ENCODE measurements at regions not wholly inside any gene's neighbourhood (a gene's known extent, or its start where the extent isn't known, plus 50 kb on each side); places are given as distances from the start of the nearest gene placed in this dataset.

DNA sequence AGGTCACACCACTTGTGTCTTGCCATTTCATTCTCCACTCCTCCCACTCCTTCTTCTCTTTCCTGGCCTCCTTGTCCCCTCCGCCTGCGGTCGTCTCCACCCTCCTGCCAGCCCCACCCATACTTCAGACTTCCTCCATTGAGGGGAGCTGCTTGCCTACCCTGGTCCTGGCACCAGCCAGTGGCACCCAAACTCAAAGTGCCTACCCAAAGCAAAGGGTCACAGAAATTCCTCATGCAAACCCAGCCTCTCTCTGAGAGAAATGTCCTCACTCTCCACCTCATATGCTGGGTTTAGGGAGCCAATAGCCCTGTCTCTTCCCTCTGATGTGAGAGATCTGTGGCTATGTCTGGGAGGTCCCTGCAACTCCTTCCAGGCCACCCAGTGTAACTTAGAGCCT, 109.6 kb downstream of the TEX26 start:
- no peak overlapping the region for H3K4me3 ChIP-seq (ENCODE audit: low read depth, low read length)
- DNase-seq = no peak
- TF ChIP-seq, protein P1, sequence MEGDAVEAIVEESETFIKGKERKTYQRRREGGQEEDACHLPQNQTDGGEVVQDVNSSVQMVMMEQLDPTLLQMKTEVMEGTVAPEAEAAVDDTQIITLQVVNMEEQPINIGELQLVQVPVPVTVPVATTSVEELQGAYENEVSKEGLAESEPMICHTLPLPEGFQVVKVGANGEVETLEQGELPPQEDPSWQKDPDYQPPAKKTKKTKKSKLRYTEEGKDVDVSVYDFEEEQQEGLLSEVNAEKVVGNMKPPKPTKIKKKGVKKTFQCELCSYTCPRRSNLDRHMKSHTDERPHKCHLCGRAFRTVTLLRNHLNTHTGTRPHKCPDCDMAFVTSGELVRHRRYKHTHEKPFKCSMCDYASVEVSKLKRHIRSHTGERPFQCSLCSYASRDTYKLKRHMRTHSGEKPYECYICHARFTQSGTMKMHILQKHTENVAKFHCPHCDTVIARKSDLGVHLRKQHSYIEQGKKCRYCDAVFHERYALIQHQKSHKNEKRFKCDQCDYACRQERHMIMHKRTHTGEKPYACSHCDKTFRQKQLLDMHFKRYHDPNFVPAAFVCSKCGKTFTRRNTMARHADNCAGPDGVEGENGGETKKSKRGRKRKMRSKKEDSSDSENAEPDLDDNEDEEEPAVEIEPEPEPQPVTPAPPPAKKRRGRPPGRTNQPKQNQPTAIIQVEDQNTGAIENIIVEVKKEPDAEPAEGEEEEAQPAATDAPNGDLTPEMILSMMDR (IDR thresholded peaks at IDR 0.05; ENCODE audit: low read depth, low read length) = no peak
- H3K27me3 ChIP-seq (ENCODE audit: insufficient read depth, low read depth, severe bottlenecking) = no peaks in the 10 kb centered on the region
- H3K9me3 ChIP-seq (ENCODE audit: severe bottlenecking) = no peaks in the 10 kb centered on the region
- no peaks in the 10 kb centered on the region for H3K36me3 ChIP-seq
- H3K27ac ChIP-seq = no peak overlapping the region

DNA sequence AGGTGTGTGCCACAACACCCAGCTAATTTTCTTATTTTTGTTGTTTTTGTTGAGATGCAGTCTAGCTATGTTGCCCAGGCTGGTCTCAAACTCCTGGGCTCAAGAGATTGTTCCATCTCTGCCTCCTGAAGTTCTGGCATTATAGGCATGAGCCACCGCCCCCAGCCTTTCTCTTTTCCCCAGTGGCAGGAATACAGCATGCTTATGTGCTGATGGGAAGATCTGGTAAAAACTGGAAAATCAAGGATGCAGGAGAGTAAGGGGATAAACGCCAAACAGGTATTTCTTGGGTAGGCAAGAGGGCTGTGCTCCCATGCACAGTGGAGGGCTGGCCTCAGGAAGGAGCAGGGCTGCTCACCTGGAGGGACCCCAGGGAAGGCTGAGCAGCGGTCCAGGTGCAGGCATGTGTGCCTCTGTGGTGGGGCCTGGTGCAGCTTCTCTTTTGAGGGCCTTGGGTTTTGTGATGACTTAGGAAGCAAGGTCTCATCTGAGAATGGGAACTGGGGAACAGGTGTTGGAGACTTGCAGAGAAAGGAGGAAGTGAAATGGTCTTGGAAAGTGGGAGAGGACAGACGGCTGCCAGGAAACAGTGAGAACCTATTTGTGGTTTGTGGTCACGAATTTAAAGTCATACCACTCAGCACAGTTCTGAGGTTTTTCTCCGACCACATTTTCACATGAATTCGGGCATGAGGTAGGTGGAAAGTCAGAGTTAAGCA, 106.5 kb downstream of the TEX26 start:
- no peak for DNase-seq
- no peak overlapping the region for H3K27ac ChIP-seq
- H3K27me3 ChIP-seq (ENCODE audit: insufficient read depth, low read depth, severe bottlenecking) = no peaks in the 10 kb centered on the region
- H3K36me3 ChIP-seq = no peaks in the 10 kb centered on the region
- no peaks in the 10 kb centered on the region for H3K9me3 ChIP-seq (ENCODE audit: severe bottlenecking)
- no peak overlapping the region for H3K4me3 ChIP-seq (ENCODE audit: low read depth, low read length)
- TF ChIP-seq, protein P1 (IDR thresholded peaks at IDR 0.05; ENCODE audit: low read depth, low read length) = no peak

DNA sequence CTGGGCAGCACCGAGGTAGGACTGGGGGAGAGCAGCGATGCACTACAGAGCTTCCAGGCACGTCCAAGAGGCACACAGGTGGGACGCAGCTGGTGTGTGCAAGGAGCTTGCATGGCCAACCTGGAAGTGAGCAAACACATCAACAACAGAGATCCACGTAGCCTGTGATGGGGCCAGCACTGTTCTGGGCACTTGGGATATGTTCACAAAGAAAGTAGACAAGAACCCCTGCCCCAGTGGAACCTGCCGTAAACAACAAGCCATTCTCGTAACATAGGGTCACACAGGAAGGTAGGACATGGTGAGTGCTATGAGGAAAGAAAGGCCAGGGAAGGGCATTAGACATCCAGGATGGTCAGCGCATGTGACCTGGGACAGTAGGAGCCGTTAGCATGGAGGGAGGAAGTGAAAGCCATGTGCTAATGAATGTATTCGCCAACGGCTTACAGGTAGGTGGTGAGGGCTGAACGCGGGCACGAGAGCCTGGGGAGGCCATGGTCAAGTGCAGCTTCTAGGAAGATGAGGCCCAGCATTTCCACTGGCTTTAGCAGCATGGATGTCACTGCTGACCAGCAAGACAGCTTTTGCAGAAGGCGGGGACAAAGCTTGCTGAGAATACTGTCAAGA, 105.5 kb downstream of the TEX26 start:
- no peak for DNase-seq
- no peaks in the 10 kb centered on the region for H3K27me3 ChIP-seq (ENCODE audit: insufficient read depth, low read depth, severe bottlenecking)
- H3K4me3 ChIP-seq (ENCODE audit: low read depth, low read length) = no peak overlapping the region
- TF ChIP-seq, protein P1 (IDR thresholded peaks at IDR 0.05; ENCODE audit: low read depth, low read length) = no peak
- no peaks in the 10 kb centered on the region for H3K9me3 ChIP-seq (ENCODE audit: severe bottlenecking)
- H3K36me3 ChIP-seq = no peaks in the 10 kb centered on the region
- no peak overlapping the region for H3K27ac ChIP-seq

DNA sequence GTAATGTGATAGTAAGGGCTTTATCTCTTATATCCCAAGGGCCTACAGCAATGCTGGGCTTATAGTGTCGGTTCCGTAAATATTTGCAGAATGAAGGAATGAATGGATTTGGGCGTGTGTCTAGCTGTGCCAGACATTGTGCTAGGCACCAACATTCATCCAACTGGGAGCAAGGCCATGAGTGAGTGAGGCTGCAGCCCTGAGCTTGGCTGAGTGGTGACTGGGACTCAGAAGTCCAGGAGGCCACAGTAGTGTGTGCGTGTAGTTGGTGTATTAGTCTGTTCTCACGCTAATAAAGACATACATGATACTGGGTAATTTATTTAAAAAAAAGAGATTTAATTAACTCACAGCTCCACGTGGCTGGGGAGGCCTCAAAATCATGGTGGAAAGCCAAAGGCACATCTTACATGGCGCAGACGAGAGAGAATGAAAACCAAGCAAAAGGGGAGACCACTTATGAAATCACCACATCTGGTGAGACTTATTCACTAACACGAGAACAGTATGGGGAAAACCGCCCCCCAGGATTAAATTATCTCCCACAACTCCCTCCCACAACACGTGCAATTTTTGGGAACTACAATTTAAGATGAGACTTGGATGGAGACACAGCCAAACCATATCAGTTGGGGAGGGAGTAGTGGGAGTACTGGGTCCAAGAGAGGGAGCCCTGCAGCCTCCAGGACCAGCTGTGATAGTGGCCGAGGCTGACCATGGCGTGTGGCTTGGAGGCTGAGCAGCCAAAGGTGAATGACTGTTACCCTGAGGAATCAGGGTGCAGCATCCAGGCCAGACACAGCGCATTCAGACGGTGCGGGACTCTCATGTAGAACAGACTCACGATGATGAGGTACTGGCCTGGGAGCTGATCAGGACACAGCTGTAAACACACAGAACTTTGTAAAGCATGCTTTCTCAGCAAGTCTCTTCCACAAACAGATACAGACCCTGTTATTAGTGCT, 104.6 kb downstream of the TEX26 start:
- H3K9me3 ChIP-seq (ENCODE audit: severe bottlenecking) = no peaks in the 10 kb centered on the region
- TF ChIP-seq, protein P1 (IDR thresholded peaks at IDR 0.05; ENCODE audit: low read depth, low read length) = no peak
- no peak for DNase-seq
- H3K27me3 ChIP-seq (ENCODE audit: insufficient read depth, low read depth, severe bottlenecking) = no peaks in the 10 kb centered on the region
- H3K36me3 ChIP-seq = no peaks in the 10 kb centered on the region
- no peak overlapping the region for H3K27ac ChIP-seq
- H3K4me3 ChIP-seq (ENCODE audit: low read depth, low read length) = no peak overlapping the region

DNA sequence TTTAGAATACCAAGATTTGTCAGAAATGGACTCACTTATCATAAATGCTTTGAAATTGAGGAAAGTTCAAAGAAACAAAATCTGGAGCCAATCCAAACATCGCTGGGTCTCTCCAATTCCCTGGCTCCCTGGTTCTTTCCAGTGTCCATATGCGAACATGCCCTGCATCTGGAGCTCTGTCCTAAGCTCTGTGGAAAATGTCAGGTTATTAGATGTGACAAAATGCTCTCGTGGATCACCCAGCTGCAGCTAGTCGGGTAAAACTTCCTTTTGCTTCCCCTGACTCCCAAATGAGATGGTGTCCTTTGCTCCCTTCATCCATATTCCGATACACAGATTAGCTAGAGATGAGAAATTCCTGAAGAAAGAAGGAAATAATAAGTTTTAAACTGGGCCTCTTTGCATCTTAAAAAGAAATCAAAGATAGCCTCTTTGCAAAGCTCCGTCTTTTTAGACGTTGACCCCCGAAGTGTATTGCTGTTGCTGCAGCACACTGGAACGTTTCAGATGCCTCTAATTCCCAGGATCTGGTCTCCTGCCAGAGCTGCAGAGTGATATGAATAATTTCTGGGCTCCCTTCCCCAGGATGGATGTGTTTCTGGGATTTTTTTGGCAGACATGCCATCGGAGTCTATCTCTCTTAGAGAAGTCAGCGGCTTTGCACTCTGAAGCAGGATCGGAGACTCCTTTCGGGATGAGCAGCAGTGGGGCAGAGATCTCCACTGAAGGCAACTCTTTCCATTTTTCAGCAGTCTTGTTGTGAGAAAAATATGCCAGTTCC, 102.9 kb downstream of the TEX26 start:
- H3K36me3 ChIP-seq = no peaks in the 10 kb centered on the region
- H3K27me3 ChIP-seq (ENCODE audit: insufficient read depth, low read depth, severe bottlenecking) = no peaks in the 10 kb centered on the region
- H3K27ac ChIP-seq = no peak overlapping the region
- DNase-seq = no peak
- no peaks in the 10 kb centered on the region for H3K9me3 ChIP-seq (ENCODE audit: severe bottlenecking)
- no peak overlapping the region for H3K4me3 ChIP-seq (ENCODE audit: low read depth, low read length)
- TF ChIP-seq, protein P1 (IDR thresholded peaks at IDR 0.05; ENCODE audit: low read depth, low read length) = no peak

Data from WERI-Rb-1 (cell line).